A549 (cell line): ENCODE measurements at regions not wholly inside any gene's neighbourhood (a gene's known extent, or its start where the extent isn't known, plus 50 kb on each side); places are given as distances from the start of the nearest gene placed in this dataset.

Experiments
- BHLHE40 ChIP-seq: IDR thresholded peaks from 2 replicates; pipeline ENCODE4 v1.6.1; 2012; ENCODE audit warnings: low read depth, low read length, inconsistent platforms
- CEBPB ChIP-seq, 2 experiments: fragments of >200 bp in 1 of 2; sonication (Bioruptor Twin) in 1 of 2; formaldehyde crosslinking in 1 of 2; IDR thresholded peaks; 2 replicates each; pipeline ENCODE4 v1.6.1; 2012 to 2016
- CTCF ChIP-seq: fragments of >200 bp; sonication (Bioruptor Twin); formaldehyde crosslinking; IDR thresholded peaks from 3 replicates; pipeline ENCODE4 v1.5.1; 2016
- HMGXB4 ChIP-seq: fragments of 250-450 bp; sonication (Bioruptor Pico); IDR thresholded peaks from 2 replicates; pipeline ENCODE4 v1.5.0; 2021; ENCODE audit warnings: mild to moderate bottlenecking, moderate library complexity, borderline replicate concordance
- MAX ChIP-seq: IDR thresholded peaks from 2 replicates; pipeline ENCODE4 v1.6.1; 2012
- MAZ ChIP-seq: fragments of 150-350 bp; IDR thresholded peaks from 2 replicates; pipeline ENCODE4 v1.6.1; 2014; ENCODE audit warnings: antibody characterized with exemption, low read depth, low read length, borderline replicate concordance
- NFE2L2 ChIP-seq: fragments of 150-350 bp; conservative IDR thresholded peaks from 2 replicates; pipeline ENCODE4 v1.6.1; 2014; ENCODE audit warnings: low read length
- POLR2A ChIP-seq: IDR thresholded peaks from 2 replicates; pipeline ENCODE4 v1.6.1; 2012; ENCODE audit warnings: mild to moderate bottlenecking, low read length

GRCh38 chr4:182124359-182124758 is 118.8 kb upstream of the TENM3 start:
- no peak for TF ChIP-seq HMGXB4 (CRISPR knock-in tag)
- TF ChIP-seq CEBPB (IDR thresholded peaks at IDR 0.05): no peak
- TF ChIP-seq BHLHE40: no peak
- no peak for TF ChIP-seq CTCF
- no peak for TF ChIP-seq POLR2A
- TF ChIP-seq MAZ: no peak
- no peak for TF ChIP-seq MAX
- no peak for TF ChIP-seq NFE2L2
